Activated CD8-positive, alpha-beta T cell treated with anti-CD3 and anti-CD28 coated beads for 36 hours (primary cell): ENCODE measurements at regions not wholly inside any gene's neighbourhood (a gene's known extent, or its start where the extent isn't known, plus 50 kb on each side); places are given as distances from the start of the nearest gene placed in this dataset.

Source experiments
- ATAC-seq: fragments of 200-7000 bp; cut with Tn5 transposase; one replicate; pipeline ENCODE4 v1.10.0; 2021; ENCODE audit warnings: mild to moderate bottlenecking, moderate library complexity
- CTCF ChIA-PET: fragments of 350-600 bp; sonication (Branson Sonifier 250); formaldehyde crosslinking; loops from one replicate; lab custom pipeline; 2021; ENCODE audit warnings: antibody characterized with exemption; lab: Charles Lee
- POLR2A ChIA-PET: fragments of 350-600 bp; sonication (Branson Sonifier 250); formaldehyde crosslinking; loops from one replicate; lab custom pipeline; 2021; ENCODE audit warnings: antibody characterized with exemption; lab: Charles Lee
- DNase-seq: peaks from one replicate; pipeline ENCODE4 v3.0.0-alpha.2; 2020
- H3K27ac Mint-ChIP-seq: one replicate; pipeline ENCODE4 v1.8.0; 2021; ENCODE audit warnings: mild to moderate bottlenecking, mixed read lengths
- H3K27me3 Mint-ChIP-seq: one replicate; pipeline ENCODE4 v1.8.0; 2021; ENCODE audit warnings: mixed read lengths
- H3K36me3 Mint-ChIP-seq: one replicate; pipeline ENCODE4 v1.8.0; 2021; ENCODE audit warnings: low read depth, mixed read lengths
- H3K4me1 Mint-ChIP-seq: one replicate; pipeline ENCODE4 v1.8.0; 2021; ENCODE audit warnings: low read depth, mixed read lengths
- H3K4me3 Mint-ChIP-seq: one replicate; pipeline ENCODE4 v1.8.0; 2021; ENCODE audit warnings: mild to moderate bottlenecking, moderate library complexity, mixed read lengths
- H3K9me3 Mint-ChIP-seq: one replicate; pipeline ENCODE4 v1.8.0; 2021; ENCODE audit warnings: mixed read lengths
- CTCF ChIP-seq: fragments of 200-600 bp; IDR thresholded peaks from one replicate; pipeline ENCODE4 v1.8.0; 2022; ENCODE audit warnings: antibody characterized with exemption, mild to moderate bottlenecking
- intact Hi-C: fragments of 100-400 bp; cut with micrococcal nuclease; formaldehyde crosslinking; loops from one replicate; pipeline ENCODE4 v1.10.0; 2022

GRCh38 chrX:40272141-40272540, 174.4 kb upstream of the BCOR start:
- H3K36me3 Mint-ChIP-seq: no peaks in the 10 kb centered on the region
- H3K9me3 Mint-ChIP-seq: peaks cover 2% of the 10 kb centered on the region
- no peaks in the 10 kb centered on the region for H3K27me3 Mint-ChIP-seq
- ChIA-PET CTCF (no interaction called here), POLR2A (interaction anchor here (0.6 kb wide), 1 partner anchor 1398 kb away, joined by 3 read pairs; no protein-coding TSS in a partner anchor)
- H3K27ac Mint-ChIP-seq: no peak overlapping the region
- DNase-seq (no peak), ATAC-seq (no peak)
- no peak for TF ChIP-seq CTCF
- H3K4me3 Mint-ChIP-seq: no peak overlapping the region
- peaks cover 6% of the 10 kb centered on the region for H3K4me1 Mint-ChIP-seq
- intact Hi-C loops: no loop called here

- ChIA-PET POLR2A (no interaction called here), CTCF (interaction anchor here (0.7 to 1.6 kb wide), 2 partner anchors 17 to 537 kb away, joined by 3 to 6 read pairs; no protein-coding TSS in a partner anchor)
- no peaks in the 10 kb centered on the region for H3K27me3 Mint-ChIP-seq
- H3K4me3 Mint-ChIP-seq: no peak overlapping the region
- DNase-seq: no peak
- ATAC-seq: no peak
- H3K9me3 Mint-ChIP-seq: no peaks in the 10 kb centered on the region
- peaks cover 11% of the 10 kb centered on the region for H3K4me1 Mint-ChIP-seq
- H3K36me3 Mint-ChIP-seq: no peaks in the 10 kb centered on the region
- no peak overlapping the region for H3K27ac Mint-ChIP-seq
- intact Hi-C loops: loop anchor here (10.0 kb wide), 1 partner anchor 93 kb away; no protein-coding TSS in a partner anchor
- TF ChIP-seq CTCF: no peak
Measured at GRCh38 chrX:40268188-40268520, 170.4 kb upstream of the BCOR start.

GRCh38 chrX:40267334-40268187, 169.8 kb upstream of the BCOR start:
- Mint-ChIP-seq H3K27me3 (no peaks in the 10 kb centered on the region), H3K4me1 (peaks cover 8% of the 10 kb centered on the region), H3K9me3 (no peaks in the 10 kb centered on the region), H3K27ac (no peak overlapping the region), H3K36me3 (no peaks in the 10 kb centered on the region), H3K4me3 (peak overlapping the region; percentile 69)
- POLR2A ChIA-PET: interaction anchor here (1.1 kb wide), 1 partner anchor 114 kb away, joined by 3 read pairs; no protein-coding TSS in a partner anchor
- intact Hi-C loops: loop anchor here (10.0 kb wide), 1 partner anchor 93 kb away; no protein-coding TSS in a partner anchor
- DNase-seq: no peak
- CTCF ChIA-PET: interaction anchor here (0.7 to 1.7 kb wide), 5 partner anchors 8 to 537 kb away, joined by 3 to 6 read pairs (median 3); no protein-coding TSS in a partner anchor
- no peak for TF ChIP-seq CTCF
- peak; percentile 20 for ATAC-seq

DNA sequence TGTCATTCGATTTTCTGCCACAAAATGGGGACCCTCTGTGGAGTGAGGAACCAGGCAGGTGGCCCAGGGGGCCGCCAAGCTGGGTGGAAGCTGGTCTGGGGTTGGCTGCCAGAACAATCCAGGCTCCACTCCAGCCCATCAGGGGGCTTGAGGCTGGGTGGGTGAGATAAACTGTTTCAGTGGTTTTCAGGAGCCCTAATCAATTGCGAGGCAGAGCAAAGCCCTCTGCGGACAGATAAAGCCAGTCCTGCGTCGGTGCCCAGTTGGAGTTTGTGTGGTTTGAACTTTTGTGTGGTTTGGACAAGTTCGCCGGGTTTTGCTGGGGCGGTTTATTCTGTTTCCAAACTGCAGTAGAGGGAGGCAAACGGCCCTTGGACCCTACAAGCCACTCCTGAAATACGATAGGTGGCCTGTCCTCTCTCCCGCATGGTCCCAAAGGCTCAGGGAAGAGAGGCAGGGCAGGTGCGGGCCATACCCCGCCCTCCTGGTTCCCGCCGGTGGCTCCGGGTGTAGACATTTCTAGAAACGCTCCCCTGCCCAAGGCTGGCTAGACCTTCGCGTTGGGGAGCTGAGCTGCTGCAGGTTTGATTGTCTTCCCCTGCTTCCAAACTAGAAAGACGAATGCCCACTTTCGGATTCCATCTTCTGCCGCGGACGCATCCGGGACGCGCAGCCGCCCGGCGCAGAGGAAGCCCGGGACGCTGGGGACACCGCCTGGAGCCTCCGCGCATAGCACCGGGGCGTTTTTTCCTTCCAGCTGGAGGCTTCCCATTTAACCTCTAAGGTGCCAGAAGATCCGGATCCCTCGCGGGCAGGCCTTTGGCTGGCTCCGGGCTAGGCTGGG, 169.0 kb upstream of the BCOR start:
- H3K27me3 Mint-ChIP-seq: no peaks in the 10 kb centered on the region
- ChIA-PET CTCF (interaction anchor here (1.3 to 1.7 kb wide), 4 partner anchors 9 to 535 kb away, joined by 3 to 6 read pairs (median 4); no protein-coding TSS in a partner anchor), POLR2A (interaction anchor here (0.5 to 1.1 kb wide), 3 partner anchors 50 to 113 kb away, joined by 3 read pairs; no protein-coding TSS in a partner anchor)
- intact Hi-C loops: loop anchor here (10.0 kb wide), 1 partner anchor 92 kb away; no protein-coding TSS in a partner anchor
- ATAC-seq: peak; percentile 90
- no peak overlapping the region for H3K27ac Mint-ChIP-seq
- H3K4me1 Mint-ChIP-seq: peaks cover 8% of the 10 kb centered on the region
- no peaks in the 10 kb centered on the region for H3K36me3 Mint-ChIP-seq
- no peaks in the 10 kb centered on the region for H3K9me3 Mint-ChIP-seq
- H3K4me3 Mint-ChIP-seq: peak overlapping the region; percentile 69
- peak; percentile 58 for DNase-seq
- peak; percentile 56 for TF ChIP-seq CTCF
